ENCODE measurements at regions not wholly inside any gene's neighbourhood (a gene's known extent, or its start where the extent isn't known, plus 50 kb on each side); places are given as distances from the start of the nearest gene placed in this dataset.

DNA sequence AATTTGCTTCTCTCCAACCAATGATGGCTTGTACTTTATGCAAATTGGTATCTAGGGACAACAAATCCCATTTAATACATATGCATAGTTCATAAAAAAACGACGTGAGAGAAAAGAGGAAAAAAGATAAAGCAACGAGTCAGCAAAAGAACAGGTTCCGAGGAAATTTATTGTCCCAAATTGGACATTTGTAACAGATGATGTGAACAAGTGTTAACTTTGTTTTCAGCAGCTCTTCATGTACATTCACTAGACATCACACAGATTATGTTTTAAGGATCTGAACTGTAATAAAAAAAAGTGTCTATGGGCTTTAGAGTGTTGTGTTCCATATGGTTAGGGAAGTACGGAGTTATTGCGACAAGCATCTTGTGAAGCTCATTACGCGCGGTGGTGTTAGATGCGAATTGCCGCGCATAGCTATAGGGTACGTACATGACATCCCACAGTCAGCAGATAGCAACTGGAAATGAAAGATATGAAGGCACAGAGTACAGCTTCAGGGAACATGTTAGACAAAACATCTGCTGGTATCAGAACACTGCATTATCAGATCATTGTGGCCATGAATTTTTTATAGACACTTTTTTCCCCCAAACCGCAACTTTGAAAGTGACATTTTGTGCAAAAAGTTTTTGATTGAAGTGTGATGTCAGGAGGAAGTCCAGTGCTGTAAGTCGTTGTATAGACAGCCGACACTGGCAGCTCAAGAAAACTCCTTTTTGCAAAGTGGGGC is 1073.1 kb upstream of the FANCL start:
- TF ChIP-seq, protein P1, sequence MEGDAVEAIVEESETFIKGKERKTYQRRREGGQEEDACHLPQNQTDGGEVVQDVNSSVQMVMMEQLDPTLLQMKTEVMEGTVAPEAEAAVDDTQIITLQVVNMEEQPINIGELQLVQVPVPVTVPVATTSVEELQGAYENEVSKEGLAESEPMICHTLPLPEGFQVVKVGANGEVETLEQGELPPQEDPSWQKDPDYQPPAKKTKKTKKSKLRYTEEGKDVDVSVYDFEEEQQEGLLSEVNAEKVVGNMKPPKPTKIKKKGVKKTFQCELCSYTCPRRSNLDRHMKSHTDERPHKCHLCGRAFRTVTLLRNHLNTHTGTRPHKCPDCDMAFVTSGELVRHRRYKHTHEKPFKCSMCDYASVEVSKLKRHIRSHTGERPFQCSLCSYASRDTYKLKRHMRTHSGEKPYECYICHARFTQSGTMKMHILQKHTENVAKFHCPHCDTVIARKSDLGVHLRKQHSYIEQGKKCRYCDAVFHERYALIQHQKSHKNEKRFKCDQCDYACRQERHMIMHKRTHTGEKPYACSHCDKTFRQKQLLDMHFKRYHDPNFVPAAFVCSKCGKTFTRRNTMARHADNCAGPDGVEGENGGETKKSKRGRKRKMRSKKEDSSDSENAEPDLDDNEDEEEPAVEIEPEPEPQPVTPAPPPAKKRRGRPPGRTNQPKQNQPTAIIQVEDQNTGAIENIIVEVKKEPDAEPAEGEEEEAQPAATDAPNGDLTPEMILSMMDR (IDR thresholded peaks at IDR 0.05; ENCODE audit: insufficient read depth, low read length): no peak
- TF ChIP-seq GABPA (IDR thresholded peaks at IDR 0.05; ENCODE audit: low read depth) (no peak), POLR2AphosphoS5 (IDR thresholded peaks at IDR 0.05; ENCODE audit: low read depth) (no peak)

Data from HL-60 (cell line).